Superior temporal gyrus (tissue), 1 donor: ENCODE measurements at regions not wholly inside any gene's neighbourhood (a gene's known extent, or its start where the extent isn't known, plus 50 kb on each side); places are given as distances from the start of the nearest gene placed in this dataset.
"Not testable (repeated sequence)": the region's sequence is repeated elsewhere in the genome, so short reads cannot be mapped to it uniquely, and the experiment has no call there.

ENCODE experiments used
- DNase-seq: peaks from one replicate; pipeline ENCODE4 v3.0.0-alpha.2; 2016; ENCODE audit errors: extremely low spot score

DNA sequence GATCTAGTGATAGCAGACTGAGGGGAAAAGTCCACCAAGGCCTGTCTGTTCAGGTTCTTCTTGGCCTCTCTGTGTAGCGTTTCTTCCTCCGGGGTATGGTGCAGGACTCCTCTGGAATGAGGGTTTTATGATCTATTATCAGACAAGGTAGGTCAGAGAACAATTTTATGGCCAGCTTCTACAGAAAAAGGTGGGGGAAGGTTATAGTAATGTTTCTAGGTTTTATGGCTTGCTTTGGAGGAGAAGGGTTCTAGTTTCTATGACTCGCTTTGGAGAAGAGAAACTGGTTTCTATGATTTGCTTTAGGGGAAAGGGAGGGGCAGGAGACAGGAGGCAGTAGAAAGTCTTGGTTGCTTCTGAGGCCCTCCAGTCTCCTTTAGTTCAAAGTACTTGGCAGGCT, 144.8 kb upstream of the LAMA2 start:
- DNase-seq, result no peak

DNA sequence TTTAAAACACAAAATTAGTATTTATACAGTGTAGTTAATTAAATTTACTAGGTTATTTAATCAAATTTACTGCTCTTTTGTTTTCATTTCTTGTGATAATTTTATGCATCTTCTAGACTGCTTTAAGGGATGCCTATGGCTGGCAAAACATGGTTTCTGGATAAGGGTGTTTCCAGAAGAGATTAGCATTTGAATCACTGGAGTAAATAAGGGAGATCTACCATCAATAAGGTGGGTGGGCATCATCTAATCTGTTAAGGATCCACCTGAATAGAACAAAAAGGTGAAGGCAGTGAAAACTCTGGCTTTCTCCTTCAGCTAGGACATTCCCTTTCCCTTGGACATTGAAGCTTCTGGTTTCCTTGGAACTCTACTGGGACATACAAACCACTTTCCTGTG, 146.2 kb upstream of the LAMA2 start:
- no peak for DNase-seq

- DNase-seq, result peak; percentile 80
Measured at GRCh38 chr6:128731249-128732165, 151.4 kb upstream of the LAMA2 start.

GRCh38 chr6:128727500-128727899, 155.4 kb upstream of the LAMA2 start:
- DNase-seq, result no peak

DNA sequence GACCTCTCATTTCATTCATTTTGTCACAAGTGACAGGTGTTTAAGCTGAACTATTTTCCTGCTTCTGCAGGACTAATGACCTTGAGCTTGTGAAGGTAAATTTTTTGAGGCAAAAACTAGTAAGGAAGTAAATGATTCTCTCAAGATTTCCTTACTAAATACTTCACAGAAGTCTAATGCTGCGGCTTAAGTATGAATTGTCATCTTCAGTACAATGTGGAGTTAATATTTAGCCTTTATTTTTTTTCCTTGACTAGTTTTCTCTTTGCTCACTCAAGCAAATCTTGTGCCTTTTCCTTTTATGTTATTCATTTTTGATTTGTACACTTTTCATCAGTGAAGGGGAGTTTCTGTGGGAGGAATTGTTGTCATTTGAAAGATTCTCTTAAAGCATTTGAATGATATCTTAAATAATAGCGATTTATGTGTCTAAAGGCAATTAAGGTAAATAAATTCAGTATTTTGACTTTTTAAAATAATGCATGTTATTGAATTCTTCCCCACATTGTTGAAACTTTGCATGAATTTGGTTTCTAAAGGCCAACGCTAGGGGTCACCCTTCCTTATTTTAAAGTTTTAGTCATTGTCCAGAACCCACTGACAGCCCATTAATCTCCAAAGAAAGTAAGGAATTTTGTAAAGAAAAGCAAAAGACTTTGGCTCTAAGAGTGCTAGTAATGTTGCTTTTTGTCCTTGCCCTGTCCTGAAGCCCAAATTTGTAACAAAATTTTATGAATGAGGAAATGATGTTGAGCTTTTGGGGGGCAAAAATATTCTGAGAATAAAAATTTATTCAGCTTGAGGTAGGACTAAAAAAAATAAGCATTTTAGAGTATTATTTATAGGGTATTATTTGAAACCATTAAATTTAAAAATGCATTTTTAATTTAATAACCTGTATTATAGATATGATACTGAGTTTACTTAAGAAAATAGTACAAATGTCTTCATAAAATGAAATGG, 157.4 kb upstream of the LAMA2 start:
- peak; percentile 82 for DNase-seq

- no peak for DNase-seq
Measured at GRCh38 chr6:128724738-128725137, 158.2 kb upstream of the LAMA2 start.

DNA sequence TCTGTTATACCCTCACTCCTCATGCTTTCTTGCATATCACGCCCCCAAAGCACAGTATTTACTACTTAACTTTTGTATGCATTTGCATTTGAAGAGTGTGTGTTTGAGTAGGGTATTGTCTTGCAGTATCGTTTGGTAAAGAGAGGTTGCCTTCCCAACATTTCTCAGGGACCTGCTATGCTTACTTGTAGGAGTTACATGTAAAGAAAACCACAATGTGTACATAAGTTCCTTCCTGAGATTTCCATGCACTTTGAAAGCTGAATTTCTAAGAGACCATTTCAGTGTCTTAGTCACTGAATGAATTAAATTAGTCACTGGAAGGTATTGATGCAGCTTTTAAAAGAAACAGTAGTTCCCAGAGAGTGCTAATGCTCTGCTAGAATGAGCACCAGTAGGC, 159.3 kb upstream of the LAMA2 start:
- DNase-seq, result no peak

DNA sequence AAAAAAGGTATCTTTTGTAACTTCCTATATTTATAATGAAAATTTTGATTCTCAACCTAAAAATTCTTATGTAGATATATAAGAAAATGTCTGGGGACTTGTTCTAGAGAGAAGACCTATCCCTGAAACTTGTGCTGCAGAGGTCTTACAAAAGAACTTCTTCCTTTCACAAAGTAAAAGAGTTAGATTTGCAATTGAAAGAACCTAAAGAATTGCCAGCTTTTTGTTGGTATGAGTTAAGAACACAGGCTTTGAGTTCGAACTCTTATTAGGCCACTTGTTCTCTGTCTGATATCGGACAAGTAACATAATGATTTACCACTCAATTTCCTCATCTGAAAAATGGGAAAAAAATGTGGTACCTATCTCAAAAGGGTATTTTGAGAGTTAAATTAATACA, 162.0 kb upstream of the LAMA2 start:
- DNase-seq, result no peak

DNA sequence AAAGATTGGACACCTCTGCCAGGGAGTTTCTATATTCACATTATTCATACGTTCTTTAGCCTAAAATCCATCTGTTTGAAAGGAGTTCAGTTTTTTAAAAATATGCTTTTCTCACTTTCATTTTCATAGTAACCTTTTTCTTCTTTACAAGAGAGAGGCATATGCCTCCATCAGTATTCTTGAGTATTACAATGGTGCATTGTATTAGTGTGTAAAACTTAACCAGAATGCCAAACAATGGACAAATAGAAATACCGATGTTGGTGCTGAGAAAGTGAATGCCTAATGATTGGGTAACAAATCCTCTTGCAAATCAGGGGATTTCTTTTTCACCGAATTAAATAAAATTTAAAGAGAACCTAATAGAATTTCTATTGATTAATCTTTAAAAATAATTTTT, 163.2 kb upstream of the LAMA2 start:
- DNase-seq, result peak; percentile 82

- DNase-seq, result no peak
Measured at GRCh38 chr6:128713461-128713860, 169.5 kb upstream of the LAMA2 start.

DNA sequence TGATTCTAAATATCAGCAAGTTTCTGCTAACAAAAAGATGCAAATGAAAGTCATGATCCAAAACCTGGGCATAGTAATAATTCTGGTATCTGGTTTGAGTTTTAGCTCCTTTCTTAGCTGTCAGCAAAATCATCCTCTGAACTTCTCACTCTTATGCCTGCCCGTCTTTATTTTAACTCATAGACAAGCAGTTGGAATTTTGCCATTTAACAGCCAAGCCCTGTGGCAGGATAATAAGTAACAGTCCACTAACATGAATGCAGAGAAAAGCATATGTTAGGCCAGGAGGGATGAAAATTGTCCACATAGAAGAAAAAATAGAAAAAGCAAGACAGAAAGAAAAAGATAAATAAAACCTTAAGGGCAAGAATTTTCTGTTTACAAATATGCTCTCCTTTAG, 170.0 kb upstream of the LAMA2 start:
- no peak for DNase-seq

DNA sequence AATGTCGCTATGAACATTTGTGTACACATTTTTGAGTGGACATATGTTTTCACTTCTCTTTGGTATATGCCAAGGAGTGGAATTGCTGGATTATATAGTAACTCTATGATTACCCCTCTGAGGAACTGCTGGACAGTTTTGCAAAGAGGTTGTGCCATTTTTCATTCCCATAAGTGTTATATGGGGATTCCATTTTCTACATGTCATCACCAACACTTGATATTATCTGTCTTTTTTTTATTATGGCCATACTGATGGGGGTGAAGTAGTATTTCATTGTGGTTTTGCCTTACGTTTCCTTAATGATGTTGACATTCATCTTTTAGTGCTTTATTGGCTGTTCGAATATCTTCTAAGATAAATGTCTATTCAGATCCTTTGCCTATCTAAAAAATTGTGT, 171.8 kb upstream of the LAMA2 start:
- DNase-seq, result no peak

DNA sequence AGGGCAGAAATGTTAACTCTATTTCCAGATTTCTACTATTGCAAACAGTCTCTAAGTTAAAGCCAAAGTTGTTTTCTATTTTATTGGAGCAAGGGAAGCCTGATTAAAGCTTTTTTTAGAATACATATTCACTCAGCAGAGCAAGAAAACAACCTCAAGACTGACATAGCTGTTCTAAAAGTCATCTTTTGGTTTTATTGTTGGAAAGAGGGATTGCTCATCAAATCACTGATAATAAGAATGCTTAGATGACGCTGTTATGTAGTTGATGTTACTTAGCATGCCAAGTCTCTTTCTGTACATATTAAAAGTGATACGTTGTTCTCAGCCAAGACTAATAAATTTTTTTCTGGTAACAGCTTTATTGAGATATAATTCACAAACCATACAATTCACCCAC, 172.6 kb upstream of the LAMA2 start:
- no peak for DNase-seq

DNA sequence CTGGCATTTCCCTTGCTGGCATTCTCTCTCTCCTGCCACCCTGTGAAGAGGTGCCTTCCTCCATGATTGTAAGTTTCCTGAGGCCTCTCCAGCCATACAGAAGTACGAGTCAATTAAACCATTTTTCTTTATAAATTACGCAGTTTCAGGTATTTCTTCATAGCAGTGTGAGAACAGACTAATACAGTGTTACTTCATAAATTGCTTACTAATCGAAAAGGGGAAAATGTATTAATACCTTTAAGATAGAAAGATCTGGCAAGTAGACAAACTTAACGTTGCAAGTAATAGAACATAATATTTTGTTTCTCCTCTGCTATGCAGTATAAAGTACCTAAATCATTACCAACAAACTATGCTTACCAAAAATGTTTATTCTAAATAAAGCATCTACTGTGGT, 178.3 kb upstream of the LAMA2 start:
- no peak for DNase-seq

DNA sequence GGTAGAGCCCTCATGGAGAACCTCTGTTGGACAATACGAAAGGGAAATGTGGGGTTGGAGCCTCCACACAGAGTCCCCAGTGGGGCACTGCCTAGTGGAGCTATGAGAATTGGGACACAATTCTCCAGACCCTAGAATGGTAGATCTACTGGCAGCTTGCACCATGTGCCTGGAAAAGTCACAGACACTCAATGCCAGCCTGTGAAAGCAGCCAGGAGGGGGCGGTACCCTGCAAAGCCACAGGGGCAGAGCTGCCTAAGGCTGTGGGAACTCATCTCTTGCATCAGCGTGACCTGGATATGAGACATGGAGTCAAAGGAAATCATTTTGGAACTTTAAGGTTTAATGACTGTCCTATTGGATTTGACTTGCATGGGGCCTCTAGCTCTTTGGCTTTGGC, 179.1 kb upstream of the LAMA2 start:
- not testable (repeated sequence) for DNase-seq

DNA sequence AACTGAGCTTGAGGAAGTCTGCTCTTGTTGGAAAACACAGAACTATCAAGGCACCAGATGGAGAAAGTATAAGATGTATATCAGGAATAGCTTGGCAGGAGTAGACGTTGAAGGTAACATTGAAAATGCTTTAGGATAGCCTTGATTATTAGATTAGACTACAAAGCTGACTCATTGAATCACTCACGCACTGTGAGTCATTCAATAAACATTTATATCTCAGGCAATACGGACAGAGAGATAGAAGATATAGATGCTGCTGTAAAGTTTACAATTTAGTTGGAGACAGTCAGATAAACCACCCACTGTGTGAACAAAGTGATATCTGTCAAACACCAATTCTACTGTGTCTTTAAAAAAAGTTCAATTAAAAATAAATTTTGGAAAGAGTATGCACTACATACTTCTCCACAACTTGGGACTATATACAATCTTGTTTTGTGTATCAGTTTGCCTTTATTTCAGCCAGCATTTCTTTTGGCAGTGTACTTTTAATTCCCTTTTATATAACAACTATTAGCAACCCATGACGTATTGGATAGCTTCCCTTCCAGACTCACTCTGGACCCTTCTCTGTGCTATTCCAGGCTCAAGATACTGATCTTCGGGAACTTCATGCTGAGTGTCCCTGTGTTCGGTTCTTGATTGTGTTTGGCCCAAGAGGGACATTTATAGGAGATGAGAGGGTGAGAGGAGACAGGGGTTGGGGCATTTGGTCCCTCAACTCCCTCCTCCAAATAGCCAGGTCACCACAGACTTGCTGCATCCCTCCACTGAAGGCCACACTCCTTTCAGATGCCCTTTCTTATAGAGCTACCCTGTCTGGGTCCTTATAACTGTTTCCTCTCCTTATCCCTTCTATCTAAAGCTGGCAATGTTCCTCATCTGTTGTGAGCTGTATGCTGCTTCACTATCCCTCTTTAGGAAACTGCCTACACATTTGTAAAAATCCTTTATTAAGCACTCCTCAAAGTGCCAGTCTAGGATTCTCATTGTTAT, 176.6 kb upstream of the PTPRK start:
- DNase-seq, result no peak

- no peak for DNase-seq
Measured at GRCh38 chr6:128694303-128695009, 174.1 kb upstream of the PTPRK start.

- DNase-seq, result no peak
Measured at GRCh38 chr6:128690063-128690462, 169.7 kb upstream of the PTPRK start.

DNA sequence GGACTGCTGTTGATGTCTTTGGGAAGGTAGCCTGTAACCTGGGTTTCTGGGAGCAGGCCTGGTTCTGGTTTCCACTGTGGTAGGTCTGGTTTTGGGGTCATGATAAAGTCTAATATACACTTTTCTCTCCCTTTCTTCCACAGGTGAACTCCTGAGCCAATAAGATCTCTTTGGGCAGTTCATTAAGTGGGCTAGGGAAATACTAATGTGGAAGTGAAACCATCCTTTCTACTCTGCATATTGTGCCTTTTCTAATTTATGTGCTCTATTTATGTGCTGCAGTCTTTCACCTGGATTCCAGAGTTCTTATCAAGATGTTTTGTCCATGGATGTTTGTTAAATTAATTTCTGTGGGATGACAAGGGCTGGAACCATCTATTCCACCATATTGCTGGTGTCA, 165.7 kb upstream of the PTPRK start:
- DNase-seq, result no peak

GRCh38 chr6:128676456-128676855, 156.1 kb upstream of the PTPRK start:
- DNase-seq, result no peak

DNA sequence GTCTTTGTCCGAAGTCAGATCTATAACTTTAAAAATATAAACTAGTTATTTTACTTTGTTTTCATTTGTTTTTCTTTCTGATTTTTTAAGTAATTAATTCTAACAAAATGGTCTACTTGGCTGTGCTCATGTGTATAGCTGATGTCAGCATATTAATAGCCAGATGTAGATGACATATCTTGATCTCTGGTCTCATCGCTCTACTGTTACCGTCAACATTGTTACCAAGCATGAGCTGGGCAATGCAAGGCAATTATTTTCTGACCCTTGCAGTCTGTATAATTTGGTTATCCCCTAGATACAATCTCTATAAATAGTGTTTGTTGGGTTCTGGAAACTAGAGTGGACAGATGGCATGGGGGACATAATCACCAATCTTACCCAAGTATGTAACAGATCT, 151.6 kb upstream of the PTPRK start:
- no peak for DNase-seq
